GM21717 (cell line): ENCODE measurements at regions not wholly inside any gene's neighbourhood (a gene's known extent, or its start where the extent isn't known, plus 50 kb on each side); places are given as distances from the start of the nearest gene placed in this dataset.
"Not testable (repeated sequence)": the region's sequence is repeated elsewhere in the genome, so short reads cannot be mapped to it uniquely, and the experiment has no call there.

Experiments
- ATAC-seq: cut with Tn5 transposase; IDR thresholded peaks from one replicate; pipeline ENCODE4 v1.9.1; 2021; ENCODE audit warnings: mild to moderate bottlenecking, moderate library complexity; ENCODE audit not compliant: unreplicated experiment

- no peak for ATAC-seq
These were observed 73.0 kb upstream of the EPCAM start for GRCh38 chr2:47295981-47296635.

GRCh38 chr2:47295131-47295980, 73.8 kb upstream of the EPCAM start:
- ATAC-seq, result no peak

DNA sequence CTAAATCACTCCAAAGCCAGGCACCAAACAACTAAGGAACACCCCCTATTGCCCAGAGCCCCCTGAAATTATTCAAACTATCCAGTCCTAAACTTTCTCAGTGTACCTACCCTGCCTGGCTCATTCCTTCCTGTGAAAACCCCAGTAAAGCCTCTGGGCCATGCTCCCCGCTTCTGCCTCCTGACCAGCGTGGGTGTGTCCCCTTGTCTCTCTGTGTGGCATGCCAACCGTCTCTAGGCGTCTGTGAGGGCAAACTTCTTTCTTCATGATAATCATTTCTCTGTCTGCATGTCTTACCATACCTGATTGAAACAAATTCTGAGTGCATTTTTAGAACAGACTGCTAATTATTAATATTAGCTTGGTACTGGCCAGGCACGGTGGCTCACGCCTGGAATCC, 75.1 kb upstream of the EPCAM start:
- ATAC-seq, result no peak

- ATAC-seq, result no peak
These were observed 80.2 kb upstream of the EPCAM start for GRCh38 chr2:47288864-47289263.

GRCh38 chr2:47283659-47284058, 85.5 kb upstream of the EPCAM start:
- no peak for ATAC-seq

DNA sequence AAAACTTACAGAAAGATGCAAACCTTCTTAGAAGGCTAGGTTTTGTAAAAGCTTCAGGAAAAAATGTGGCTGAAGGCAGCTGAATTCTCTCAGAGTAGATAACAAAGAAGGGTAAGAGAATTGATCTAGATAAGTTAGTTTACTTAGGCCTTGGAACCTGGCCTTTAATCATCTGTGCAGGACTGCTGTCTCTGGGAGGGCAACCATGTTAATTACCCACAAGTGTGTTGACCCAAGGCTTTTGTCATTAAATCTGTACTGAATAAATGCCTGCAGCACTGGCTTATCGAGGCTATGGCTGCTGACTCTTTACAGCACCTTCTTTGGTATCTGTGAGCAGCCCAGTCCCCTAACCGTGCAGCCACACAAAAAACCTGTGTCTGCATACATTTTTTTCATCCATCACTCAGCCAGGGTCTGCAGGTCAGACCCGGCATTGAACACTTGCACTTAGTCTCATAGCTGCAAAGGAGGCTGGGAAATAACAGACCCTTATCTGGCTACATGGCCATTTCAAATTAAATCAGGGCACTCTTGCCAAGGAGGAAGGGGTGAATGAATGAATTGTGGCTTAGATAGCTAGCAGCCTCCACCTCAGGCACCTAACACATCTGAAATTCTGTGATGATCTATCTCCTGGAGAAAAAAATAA, 86.4 kb upstream of the EPCAM start:
- ATAC-seq, result no peak

DNA sequence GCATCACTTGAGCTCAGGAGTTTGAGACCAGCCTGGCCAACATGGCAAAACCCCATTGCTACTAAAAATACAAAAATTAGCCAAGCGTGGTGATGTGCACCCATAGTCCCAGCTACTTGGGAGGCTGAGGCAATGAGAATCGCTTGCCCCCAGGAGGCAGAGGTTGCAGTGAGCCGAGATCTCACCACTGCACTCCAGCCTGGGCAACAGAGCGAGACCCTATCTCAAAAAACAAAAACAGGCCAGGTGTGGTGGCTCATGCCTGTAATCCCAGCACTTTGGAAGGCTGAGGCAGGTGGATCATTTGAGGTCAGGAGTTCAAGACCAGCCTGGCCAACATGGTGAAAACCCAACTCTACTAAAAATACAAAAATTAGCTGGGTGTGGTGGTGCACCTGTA, 89.6 kb upstream of the EPCAM start:
- ATAC-seq, result not testable (repeated sequence)

GRCh38 chr2:47277987-47278386, 91.1 kb upstream of the EPCAM start:
- ATAC-seq, result no peak

DNA sequence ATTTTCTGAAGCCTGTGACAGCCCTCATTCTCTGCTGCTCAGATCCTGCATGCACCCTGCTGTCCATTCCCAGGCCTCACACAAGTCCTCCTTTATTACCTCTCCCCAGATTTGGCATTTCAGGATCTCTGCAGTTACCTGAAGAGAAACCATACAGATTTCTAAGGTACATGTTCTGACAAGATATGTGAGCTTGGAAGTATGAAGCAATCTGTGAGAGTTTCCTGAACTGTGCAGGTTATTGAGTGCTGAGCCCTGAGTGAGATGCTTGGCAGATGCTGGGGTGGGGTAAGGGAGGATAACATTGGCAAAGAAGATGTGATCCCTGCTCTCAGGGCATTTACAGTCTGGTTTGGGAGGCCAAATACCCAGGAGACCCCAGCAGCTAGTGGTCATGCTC, 91.9 kb upstream of the EPCAM start:
- ATAC-seq, result no peak

DNA sequence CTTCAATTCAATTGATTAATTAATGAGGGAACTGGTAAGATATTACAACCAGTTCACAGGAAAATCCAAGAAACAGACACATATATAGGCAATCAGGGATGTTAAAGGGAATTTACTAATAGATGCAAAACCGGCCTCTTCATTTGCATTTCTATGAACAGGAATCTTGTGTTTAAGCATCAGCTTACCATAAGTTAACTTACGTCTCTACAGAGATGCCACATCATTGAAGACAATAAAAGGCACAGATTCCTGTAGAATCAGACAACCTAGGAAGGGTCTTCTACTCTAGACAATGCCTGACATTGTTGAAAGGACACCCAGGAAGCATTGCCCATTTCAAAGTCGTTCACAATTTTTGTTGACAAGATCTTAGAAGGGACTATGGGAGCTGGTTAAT, 93.0 kb upstream of the EPCAM start:
- ATAC-seq, result no peak

GRCh38 chr2:47274054-47274782, 94.9 kb upstream of the EPCAM start:
- no peak for ATAC-seq

- ATAC-seq, result no peak
These were observed 96.0 kb upstream of the EPCAM start for GRCh38 chr2:47272905-47273758.

DNA sequence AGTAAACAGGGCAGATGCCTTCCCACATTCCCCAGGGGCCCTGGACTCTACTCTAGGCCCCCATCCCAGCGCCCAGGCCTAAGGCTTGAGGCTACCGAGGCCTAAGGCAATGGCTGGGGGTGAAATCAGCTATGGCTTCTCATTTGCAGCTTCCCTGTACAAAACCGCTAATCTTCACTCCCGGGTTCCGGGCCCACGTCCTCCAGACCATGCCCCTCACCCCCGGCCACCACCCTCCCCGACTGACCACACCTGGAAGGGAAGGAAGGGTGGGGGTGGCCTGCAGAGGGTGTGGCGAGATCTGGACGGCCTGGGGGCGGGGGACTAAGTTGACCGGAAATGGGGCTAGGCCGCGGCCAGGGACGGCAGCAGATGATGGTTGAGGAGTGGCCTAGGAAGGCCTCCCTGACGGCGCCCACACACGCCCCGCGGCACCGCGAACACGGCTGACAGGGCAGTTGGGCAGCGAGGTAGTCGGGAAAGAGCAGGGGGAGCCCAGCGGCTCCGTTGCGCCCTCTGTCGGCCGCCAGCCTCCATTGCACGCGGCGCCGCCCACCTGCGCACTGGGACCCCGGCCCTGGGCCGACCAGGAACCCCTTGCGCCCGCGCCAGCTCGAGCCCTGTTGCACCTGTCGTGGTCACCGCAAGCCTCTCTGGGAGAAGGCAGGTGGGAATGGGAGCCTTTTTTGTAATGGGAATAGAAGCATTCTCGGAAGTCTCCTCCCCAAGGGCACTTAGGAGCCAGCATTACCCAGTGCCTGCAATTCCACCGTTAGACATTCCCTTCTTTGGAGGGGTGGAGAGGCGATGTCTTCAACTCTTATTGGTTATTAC, 95.9 kb upstream of the CALM2 start:
- peak; percentile 72 for ATAC-seq

- no peak for ATAC-seq
These were observed 95.0 kb upstream of the CALM2 start for GRCh38 chr2:47271054-47272000.

GRCh38 chr2:47270421-47270820, 94.1 kb upstream of the CALM2 start:
- ATAC-seq, result no peak

- no peak for ATAC-seq
These were observed 93.3 kb upstream of the CALM2 start for GRCh38 chr2:47269316-47270232.

- no peak for ATAC-seq
These were observed 91.4 kb upstream of the CALM2 start for GRCh38 chr2:47267711-47268086.
